Mucosa of descending colon (tissue), 3 donors: ENCODE measurements at regions not wholly inside any gene's neighbourhood (a gene's known extent, or its start where the extent isn't known, plus 50 kb on each side); places are given as distances from the start of the nearest gene placed in this dataset.

Experiments
- ATAC-seq: fragments of 200-7000 bp; cut with Tn5 transposase; one replicate; pipeline ENCODE4 v1.9.1; 2020; ENCODE audit warnings: mild to moderate bottlenecking, moderate library complexity
- DNase-seq, 3 donors: peaks; one replicate each; pipeline ENCODE4 v3.0.0-alpha.2; 2020
- H3K36me3 ChIP-seq: fragments of 200-600 bp; one replicate; pipeline ENCODE4 v1.8.0; 2021; ENCODE audit warnings: low read depth, mild to moderate bottlenecking
- H3K4me1 ChIP-seq: fragments of 200-600 bp; one replicate; pipeline ENCODE4 v1.8.0; 2021; ENCODE audit warnings: low read depth, mild to moderate bottlenecking
- H3K4me3 ChIP-seq: fragments of 200-600 bp; one replicate; pipeline ENCODE4 v1.8.0; 2021; ENCODE audit warnings: mild to moderate bottlenecking
- H3K9me3 ChIP-seq: fragments of 200-600 bp; one replicate; pipeline ENCODE4 v1.8.0; 2021; ENCODE audit warnings: mild to moderate bottlenecking
- CTCF ChIP-seq: fragments of 200-600 bp; IDR thresholded peaks from one replicate; pipeline ENCODE4 v1.8.0; 2022; ENCODE audit warnings: antibody characterized with exemption, mild to moderate bottlenecking
- intact Hi-C, 2 donors: fragments of 100-400 bp; cut with DNase I in 1 of 2; cut with micrococcal nuclease in 1 of 2; formaldehyde crosslinking; loops; one replicate each; pipeline versions ENCODE4 v1.11.0 to v1.11.1; 2022; cut with DNase I, micrococcal nuclease
- donor health status: DM: no; HTN: no; CAD: no; lungs with moderate emphysema.
- donor health status: DM: no; HTN: no; CAD: no.
- donor health status: DM: no; HTN: yes; CAD: no.

GRCh38 chr6:66421570-66421969 lies 714.5 kb upstream of the EYS start:
- Histone ChIP-seq H3K36me3 (no peaks in the 10 kb centered on the region), H3K9me3 (peaks cover 41% of the 10 kb centered on the region), H3K4me3 (no peak overlapping the region), H3K4me1 (no peaks in the 10 kb centered on the region)
- no peak for DNase-seq
- no peak for ATAC-seq
- intact Hi-C loops = no loop called here
- TF ChIP-seq CTCF = no peak

GRCh38 chr6:66418906-66419305 lies 711.9 kb upstream of the EYS start:
- Histone ChIP-seq H3K9me3 (peaks cover 30% of the 10 kb centered on the region), H3K36me3 (no peaks in the 10 kb centered on the region), H3K4me1 (no peaks in the 10 kb centered on the region), H3K4me3 (no peak overlapping the region)
- DNase-seq = no peak
- no peak for ATAC-seq
- intact Hi-C loops = no loop called here
- TF ChIP-seq CTCF = no peak

- H3K36me3 ChIP-seq = no peaks in the 10 kb centered on the region
Measured at GRCh38 chr6:66403966-66404365, 696.9 kb upstream of the EYS start.

GRCh38 chr6:66402873-66403272 lies 695.8 kb upstream of the EYS start:
- DNase-seq = no peak
- H3K4me3 ChIP-seq = no peak overlapping the region

More at GRCh38 chr6:66403966-66404365, 696.9 kb upstream of the EYS start:
- intact Hi-C loops = no loop called here
- H3K4me3 ChIP-seq = no peak overlapping the region
- DNase-seq (no peak), ATAC-seq (no peak)
- peaks cover 8% of the 10 kb centered on the region for H3K9me3 ChIP-seq
- TF ChIP-seq CTCF = no peak
- H3K4me1 ChIP-seq = no peaks in the 10 kb centered on the region

GRCh38 chr6:66396549-66396948 lies 689.5 kb upstream of the EYS start:
- no peak for DNase-seq
- H3K4me3 ChIP-seq = no peak overlapping the region
- no peaks in the 10 kb centered on the region for H3K36me3 ChIP-seq
- intact Hi-C loops = no loop called here
- peaks cover 24% of the 10 kb centered on the region for H3K9me3 ChIP-seq
- TF ChIP-seq CTCF = no peak
- H3K4me1 ChIP-seq = no peaks in the 10 kb centered on the region
- ATAC-seq = no peak

More at GRCh38 chr6:66402873-66403272, 695.8 kb upstream of the EYS start:
- no peak for ATAC-seq
- Histone ChIP-seq H3K36me3 (no peaks in the 10 kb centered on the region), H3K4me1 (no peaks in the 10 kb centered on the region), H3K9me3 (peaks cover 8% of the 10 kb centered on the region)
- intact Hi-C loops = no loop called here
- no peak for TF ChIP-seq CTCF

- no peaks in the 10 kb centered on the region for H3K36me3 ChIP-seq
- no peak for ATAC-seq
Measured at GRCh38 chr6:66396145-66396544, 689.1 kb upstream of the EYS start.

More at GRCh38 chr6:66396145-66396544, 689.1 kb upstream of the EYS start:
- DNase-seq = no peak
- intact Hi-C loops = no loop called here
- H3K4me1 ChIP-seq = no peaks in the 10 kb centered on the region
- TF ChIP-seq CTCF = no peak
- peaks cover 24% of the 10 kb centered on the region for H3K9me3 ChIP-seq
- H3K4me3 ChIP-seq = no peak overlapping the region
